ENCODE measurements at regions not wholly inside any gene's neighbourhood (a gene's known extent, or its start where the extent isn't known, plus 50 kb on each side); places are given as distances from the start of the nearest gene placed in this dataset.

- ATAC-seq, result no peak
- TF ChIP-seq BACH2 (CRISPR knock-in tag; IDR thresholded peaks at IDR 0.05; ENCODE audit: borderline replicate concordance) (no peak), ZNF8 (CRISPR knock-in tag; IDR thresholded peaks at IDR 0.05) (no peak)
Measured at GRCh38 chr11:45590743-45591142, 74.7 kb downstream of the CHST1 start.

- TF ChIP-seq ZC3H10 (CRISPR knock-in tag; IDR thresholded peaks at IDR 0.05), result no peak
- TF ChIP-seq CSDC2 (CRISPR knock-in tag; IDR thresholded peaks at IDR 0.05), result no peak
- TF ChIP-seq SNAI2 (CRISPR knock-in tag; IDR thresholded peaks at IDR 0.05), result no peak
- TF ChIP-seq PPARA (CRISPR knock-in tag; IDR thresholded peaks at IDR 0.05; ENCODE audit: borderline replicate concordance), result no peak
- TF ChIP-seq OSR1 (CRISPR knock-in tag; IDR thresholded peaks at IDR 0.05), result no peak
- TF ChIP-seq POU6F1 (CRISPR knock-in tag; IDR thresholded peaks at IDR 0.05; ENCODE audit: borderline replicate concordance, low read depth), result no peak
- no peak for TF ChIP-seq CREB5 (CRISPR knock-in tag; IDR thresholded peaks at IDR 0.05; ENCODE audit: low read depth)
- TF ChIP-seq ZNF565 (CRISPR knock-in tag; conservative IDR thresholded peaks at IDR 0.05; ENCODE audit: low read depth), result no peak
- TF ChIP-seq ESRRG (CRISPR knock-in tag; IDR thresholded peaks at IDR 0.05), result no peak
- TF ChIP-seq ISL1 (CRISPR knock-in tag; IDR thresholded peaks at IDR 0.05), result no peak
- TF ChIP-seq ARNTL (CRISPR knock-in tag; IDR thresholded peaks at IDR 0.05; ENCODE audit: borderline replicate concordance, low read depth), result no peak
- no peak for TF ChIP-seq ZNF70 (CRISPR knock-in tag; IDR thresholded peaks at IDR 0.05)
- TF ChIP-seq ZNF8 (CRISPR knock-in tag; IDR thresholded peaks at IDR 0.05), result no peak
- TF ChIP-seq ZFP30 (CRISPR knock-in tag; IDR thresholded peaks at IDR 0.05), result no peak
- TF ChIP-seq PATZ1 (CRISPR knock-in tag; IDR thresholded peaks at IDR 0.05; ENCODE audit: borderline replicate concordance), result no peak
- TF ChIP-seq CSRNP3 (CRISPR knock-in tag; IDR thresholded peaks at IDR 0.05), result no peak
- TF ChIP-seq RARB (CRISPR knock-in tag; IDR thresholded peaks at IDR 0.05), result no peak
- TF ChIP-seq ZFP3 (CRISPR knock-in tag; IDR thresholded peaks at IDR 0.05), result no peak
Measured at GRCh38 chr11:45585205-45585604, 80.2 kb downstream of the CHST1 start.

GRCh38 chr11:45583981-45584566 is 81.3 kb downstream of the CHST1 start:
- no peak for TF ChIP-seq ZFP30 (CRISPR knock-in tag; IDR thresholded peaks at IDR 0.05)
- TF ChIP-seq OSR1 (CRISPR knock-in tag; IDR thresholded peaks at IDR 0.05), result no peak
- TF ChIP-seq PPARA (CRISPR knock-in tag; IDR thresholded peaks at IDR 0.05; ENCODE audit: borderline replicate concordance), result no peak
- TF ChIP-seq CSRNP3 (CRISPR knock-in tag; IDR thresholded peaks at IDR 0.05), result no peak
- TF ChIP-seq ZC3H10 (CRISPR knock-in tag; IDR thresholded peaks at IDR 0.05), result no peak
- no peak for TF ChIP-seq CSDC2 (CRISPR knock-in tag; IDR thresholded peaks at IDR 0.05)
- no peak for TF ChIP-seq TOX (CRISPR knock-in tag; IDR thresholded peaks at IDR 0.05; ENCODE audit: borderline replicate concordance)
- no peak for ATAC-seq

More at GRCh38 chr11:45585205-45585604, 80.2 kb downstream of the CHST1 start:
- no peak for ATAC-seq

- no peak; the same call in 2 of the 3 replicates for ATAC-seq
- no peak for TF ChIP-seq ZFP3 (CRISPR knock-in tag; IDR thresholded peaks at IDR 0.05)
- TF ChIP-seq POU6F1 (CRISPR knock-in tag; IDR thresholded peaks at IDR 0.05; ENCODE audit: borderline replicate concordance, low read depth), result no peak
- TF ChIP-seq RARB (CRISPR knock-in tag; IDR thresholded peaks at IDR 0.05), result no peak
- no peak for TF ChIP-seq BACH2 (CRISPR knock-in tag; IDR thresholded peaks at IDR 0.05; ENCODE audit: borderline replicate concordance)
- TF ChIP-seq ISL1 (CRISPR knock-in tag; IDR thresholded peaks at IDR 0.05), result no peak
- TF ChIP-seq ESRRG (CRISPR knock-in tag; IDR thresholded peaks at IDR 0.05), result no peak
- no peak for TF ChIP-seq TCF4 (CRISPR knock-in tag; IDR thresholded peaks at IDR 0.05; ENCODE audit: borderline replicate concordance)
- TF ChIP-seq ZFP30 (CRISPR knock-in tag; IDR thresholded peaks at IDR 0.05), result no peak
Measured at GRCh38 chr11:45580399-45580798, 85.0 kb downstream of the CHST1 start.
